ENCODE measurements at regions not wholly inside any gene's neighbourhood (a gene's known extent, or its start where the extent isn't known, plus 50 kb on each side); places are given as distances from the start of the nearest gene placed in this dataset.
"Not testable (repeated sequence)": the region's sequence is repeated elsewhere in the genome, so short reads cannot be mapped to it uniquely, and the experiment has no call there.

- no peak for DNase-seq (ENCODE audit: low read depth, low spot score)
- H3K4me3 ChIP-seq (ENCODE audit: low read length): no peak overlapping the region
These were observed 184.2 kb upstream of the TPM1 start for GRCh38 chr15:62858343-62858742.

GRCh38 chr15:62862717-62863116 lies 179.8 kb upstream of the TPM1 start:
- no peak for DNase-seq (ENCODE audit: low read depth, low spot score)

GRCh38 chr15:62866366-62866765 lies 176.2 kb upstream of the TPM1 start:
- DNase-seq (ENCODE audit: low read depth, low spot score): no peak
- H3K4me3 ChIP-seq (ENCODE audit: low read length): no peak overlapping the region

More at GRCh38 chr15:62862717-62863116, 179.8 kb upstream of the TPM1 start:
- no peak overlapping the region for H3K4me3 ChIP-seq (ENCODE audit: low read length)

- no peak for DNase-seq (ENCODE audit: low read depth, low spot score)
- H3K4me3 ChIP-seq (ENCODE audit: low read length): no peak overlapping the region
These were observed 174.7 kb upstream of the TPM1 start for GRCh38 chr15:62867844-62868243.

GRCh38 chr15:62868507-62868906 lies 174.0 kb upstream of the TPM1 start:
- H3K4me3 ChIP-seq (ENCODE audit: low read length): no peak overlapping the region
- no peak for DNase-seq (ENCODE audit: low read depth, low spot score)

DNA sequence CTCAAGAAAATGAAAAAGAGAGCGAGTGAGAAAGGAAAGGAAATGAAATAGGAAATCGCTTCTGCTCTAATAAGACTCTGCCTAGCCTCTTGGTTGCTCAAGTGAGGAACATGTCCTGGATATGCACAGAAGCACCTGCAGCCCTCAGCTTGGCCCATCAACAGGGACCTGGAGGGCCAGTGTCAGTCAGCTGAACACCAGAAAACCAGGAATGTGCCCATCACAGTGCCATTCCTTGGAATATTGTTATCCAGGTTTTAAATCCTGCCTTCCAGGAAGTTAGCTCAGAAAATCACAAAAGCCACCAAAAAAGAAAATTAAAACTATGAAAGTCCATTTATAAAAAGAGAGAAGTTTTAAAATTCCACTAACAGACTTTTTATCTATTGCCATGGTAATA lies 173.4 kb upstream of the TPM1 start:
- no peak for DNase-seq (ENCODE audit: low read depth, low spot score)
- no peak overlapping the region for H3K4me3 ChIP-seq (ENCODE audit: low read length)

- DNase-seq (ENCODE audit: low read depth, low spot score): no peak
These were observed 172.3 kb upstream of the TPM1 start for GRCh38 chr15:62870216-62870615.

DNA sequence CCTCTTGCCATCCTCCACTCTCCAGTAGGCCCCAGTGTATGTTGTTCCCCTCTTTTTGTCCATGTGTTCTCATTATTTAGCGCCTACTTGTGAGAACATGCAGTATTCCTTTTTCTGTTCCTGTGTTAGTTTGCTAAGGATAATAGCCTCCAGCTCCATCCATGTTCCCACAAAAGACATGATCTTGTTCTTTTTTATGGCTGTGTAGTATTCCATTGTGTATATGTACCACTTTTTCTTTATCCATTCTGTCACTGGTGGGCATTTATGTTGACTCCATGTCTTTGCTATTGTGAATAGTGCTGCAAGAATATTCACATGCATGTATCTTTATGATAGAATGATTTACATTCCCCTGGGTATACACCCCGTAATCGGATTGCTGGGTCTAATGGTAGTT lies 171.8 kb upstream of the TPM1 start:
- not testable (repeated sequence) for H3K4me3 ChIP-seq (ENCODE audit: low read length); DNase-seq (ENCODE audit: low read depth, low spot score)

More at GRCh38 chr15:62870216-62870615, 172.3 kb upstream of the TPM1 start:
- H3K4me3 ChIP-seq (ENCODE audit: low read length): no peak overlapping the region

GRCh38 chr15:62873203-62873602 lies 169.3 kb upstream of the TPM1 start:
- no peak for DNase-seq (ENCODE audit: low read depth, low spot score)
- no peak overlapping the region for H3K4me3 ChIP-seq (ENCODE audit: low read length)

- no peak overlapping the region for H3K4me3 ChIP-seq (ENCODE audit: low read length)
- no peak for DNase-seq (ENCODE audit: low read depth, low spot score)
These were observed 168.5 kb upstream of the TPM1 start for GRCh38 chr15:62874064-62874463.

DNA sequence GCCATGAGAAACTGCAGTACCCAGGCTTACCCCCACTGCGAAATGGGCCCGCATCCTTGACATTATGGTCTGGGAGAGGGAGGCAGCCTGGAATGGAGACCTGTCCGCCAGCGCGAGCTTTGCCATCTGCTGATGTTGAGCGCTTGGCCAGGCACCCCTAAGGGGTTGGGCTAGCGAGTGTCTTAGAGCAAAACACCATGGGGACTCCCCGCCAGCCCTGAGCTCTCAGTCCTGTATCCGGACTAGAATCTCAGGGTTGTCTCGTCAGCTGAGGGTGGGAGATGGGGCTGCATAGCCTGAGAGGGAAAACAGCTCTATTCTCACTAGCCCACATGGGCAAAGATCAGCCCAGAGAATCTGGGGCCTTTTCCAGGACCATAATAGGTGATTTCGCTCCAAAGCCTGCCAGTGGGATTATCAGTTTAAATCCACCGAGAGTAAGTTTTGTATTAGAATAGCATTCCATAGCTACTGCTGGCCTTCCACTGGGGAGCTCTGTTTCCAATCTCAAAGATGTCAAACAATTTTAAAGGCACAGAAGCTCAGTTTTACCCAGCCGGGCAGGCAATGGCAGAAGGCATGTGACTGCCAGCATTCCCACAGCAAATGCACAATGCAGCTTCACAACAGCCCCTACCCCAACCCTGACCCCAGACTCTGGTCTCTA lies 167.5 kb upstream of the TPM1 start:
- DNase-seq (ENCODE audit: low read depth, low spot score): no peak
- H3K4me3 ChIP-seq (ENCODE audit: low read length): no peak overlapping the region

DNA sequence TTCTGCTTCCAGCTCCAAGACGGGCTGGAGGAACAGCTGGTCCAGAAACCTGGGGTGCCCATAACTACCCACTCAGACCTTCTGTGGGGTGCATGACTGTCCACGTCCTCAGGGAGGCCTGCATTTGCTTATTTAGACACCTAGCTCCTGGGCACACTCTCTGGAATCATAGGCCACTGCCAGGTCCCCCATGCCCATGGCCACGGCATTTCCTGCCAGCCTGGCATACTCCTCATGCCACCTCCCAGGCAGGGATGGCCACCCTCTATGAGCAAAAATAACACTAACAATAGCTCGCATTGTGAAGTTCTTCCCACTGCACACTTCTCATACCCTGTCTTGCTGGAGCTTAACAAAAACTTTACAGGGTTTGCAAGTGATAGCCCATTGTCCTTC lies 166.9 kb upstream of the TPM1 start:
- H3K4me3 ChIP-seq (ENCODE audit: low read length): no peak overlapping the region
- DNase-seq (ENCODE audit: low read depth, low spot score): no peak

GRCh38 chr15:62877276-62877857 lies 165.2 kb upstream of the TPM1 start:
- DNase-seq (ENCODE audit: low read depth, low spot score): no peak
- no peak overlapping the region for H3K4me3 ChIP-seq (ENCODE audit: low read length)

DNA sequence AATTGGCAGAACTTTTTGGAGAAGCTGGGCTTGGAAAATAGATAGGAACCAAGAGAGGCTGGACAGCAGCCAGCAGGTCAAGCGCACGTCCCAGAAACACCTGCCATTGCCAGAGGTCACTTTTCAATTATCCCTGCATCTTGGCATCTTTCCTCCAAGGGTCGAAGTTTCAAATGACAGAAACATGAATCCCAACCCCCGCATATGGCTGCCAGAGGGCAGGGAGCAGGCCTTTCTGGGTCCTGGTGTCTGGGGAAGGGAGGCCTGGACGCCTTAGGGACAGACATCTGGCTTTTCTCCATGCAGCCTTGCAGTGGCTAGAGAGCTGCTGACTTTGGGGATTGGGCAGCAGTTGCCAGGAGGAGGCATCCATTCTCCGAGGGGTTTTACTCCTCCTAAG lies 164.5 kb upstream of the TPM1 start:
- no peak overlapping the region for H3K4me3 ChIP-seq (ENCODE audit: low read length)
- no peak for DNase-seq (ENCODE audit: low read depth, low spot score)

- no peak for DNase-seq (ENCODE audit: low read depth, low spot score)
- H3K4me3 ChIP-seq (ENCODE audit: low read length): no peak overlapping the region
These were observed 162.8 kb upstream of the TPM1 start for GRCh38 chr15:62879770-62880169.

- H3K4me3 ChIP-seq (ENCODE audit: low read length): no peak overlapping the region
- DNase-seq (ENCODE audit: low read depth, low spot score): no peak
These were observed 162.3 kb upstream of the TPM1 start for GRCh38 chr15:62880278-62880677.

DNA sequence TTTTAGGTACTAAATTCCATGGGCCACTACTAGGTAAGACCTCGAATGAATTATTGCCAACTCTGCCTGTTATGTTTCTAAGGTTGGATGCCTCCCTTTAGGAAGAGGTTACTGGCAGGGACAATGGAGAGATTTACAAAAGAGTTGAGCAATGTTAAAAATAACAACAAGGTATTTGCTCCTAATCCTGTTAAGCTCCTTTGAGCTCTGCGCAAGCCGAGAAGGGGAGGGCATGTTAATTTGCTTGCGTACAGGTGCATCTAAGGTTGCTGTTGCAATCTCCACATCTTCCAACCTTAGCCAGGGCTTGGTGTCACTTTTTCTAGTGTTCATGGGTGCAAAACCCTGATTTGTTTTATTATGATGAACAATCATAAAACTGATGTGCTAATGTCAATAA lies 161.5 kb upstream of the TPM1 start:
- no peak overlapping the region for H3K4me3 ChIP-seq (ENCODE audit: low read length)
- no peak for DNase-seq (ENCODE audit: low read depth, low spot score)

DNA sequence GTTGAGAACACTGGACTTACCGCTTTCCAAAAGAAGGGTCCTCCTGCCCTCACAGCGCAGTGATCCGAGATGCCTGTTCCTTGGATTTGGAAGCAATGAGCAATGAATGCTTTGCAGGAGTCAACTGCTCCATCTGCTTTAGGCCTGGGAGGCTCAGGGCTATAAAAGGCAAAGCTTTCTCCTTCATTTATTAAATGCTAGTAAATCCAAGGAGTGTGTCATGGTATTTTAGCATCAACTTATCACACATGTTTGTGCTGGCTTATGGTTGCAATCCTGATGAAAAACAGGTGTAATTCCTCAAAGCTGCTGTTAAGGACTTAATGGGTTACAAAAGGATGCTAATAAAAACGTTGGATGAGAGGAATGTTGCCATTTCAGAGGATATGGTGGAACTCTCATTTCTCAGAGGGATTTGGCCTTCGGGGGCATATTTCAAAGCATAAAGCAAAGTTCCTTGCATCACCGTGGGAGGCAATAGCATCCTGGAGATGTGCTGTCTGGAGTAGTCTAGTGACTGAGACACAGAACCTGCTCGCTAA lies 158.5 kb upstream of the TPM1 start:
- H3K4me3 ChIP-seq (ENCODE audit: low read length): no peak overlapping the region
- no peak for DNase-seq (ENCODE audit: low read depth, low spot score)

- no peak overlapping the region for H3K4me3 ChIP-seq (ENCODE audit: low read length)
- DNase-seq (ENCODE audit: low read depth, low spot score): no peak
These were observed 156.0 kb upstream of the TPM1 start for GRCh38 chr15:62886431-62887071.

GRCh38 chr15:62887113-62887570 lies 155.4 kb upstream of the TPM1 start:
- no peak for DNase-seq (ENCODE audit: low read depth, low spot score)

More at GRCh38 chr15:62887113-62887570, 155.4 kb upstream of the TPM1 start:
- no peak overlapping the region for H3K4me3 ChIP-seq (ENCODE audit: low read length)
